IMR-90 (cell line): ENCODE measurements at regions not wholly inside any gene's neighbourhood (a gene's known extent, or its start where the extent isn't known, plus 50 kb on each side); places are given as distances from the start of the nearest gene placed in this dataset.

Experiments used
- ATAC-seq: fragments of 200-7000 bp; cut with Tn5 transposase; 2 replicates; pipeline ENCODE4 v1.9.1; 2020; ENCODE audit warnings: low read depth, mild to moderate bottlenecking, moderate library complexity
- BruUV-seq: library from RNA; stranded (reverse); fragments of 400-500 nt; replicated peaks from 2 replicates; lab custom pipeline; 2021; lab: Mats Ljungman, UMichigan
- CTCF ChIA-PET: fragments of 300-600 bp; formaldehyde crosslinking; extraction: SDS; loops from one replicate; lab custom pipeline; 2021; ENCODE audit warnings: antibody characterized with exemption; lab: Yijun Ruan, JAX
- POLR2A ChIA-PET: fragments of 300-600 bp; sonication (Branson Sonifier 250); formaldehyde crosslinking; loops from one replicate; lab custom pipeline; 2022; ENCODE audit warnings: antibody characterized with exemption; ENCODE audit not compliant: unreplicated experiment; lab: Charles Lee
- DNase-seq: peaks from one replicate; pipeline ENCODE4 v3.0.0; 2013
- H2AFZ ChIP-seq: replicated peaks from 2 replicates; pipeline ENCODE3; 2013; ENCODE audit warnings: low read length, mild to moderate bottlenecking; ENCODE audit not compliant: poor library complexity
- H2AK5ac ChIP-seq: 2 replicates; pipeline ENCODE4 v1.6.1; 2013; ENCODE audit warnings: low read depth, low read length, inconsistent platforms
- H2AK9ac ChIP-seq: replicated peaks from 2 replicates; pipeline ENCODE3; 2013; ENCODE audit warnings: mild to moderate bottlenecking, low read depth, low read length, moderate library complexity; ENCODE audit not compliant: poor library complexity
- H2BK120ac ChIP-seq: 2 replicates; pipeline ENCODE4 v1.6.1; 2013; ENCODE audit warnings: low read depth, low read length, inconsistent platforms
- H2BK15ac ChIP-seq: 3 replicates; pipeline ENCODE4 v1.6.1; 2013; ENCODE audit warnings: low read depth, low read length, inconsistent platforms
- H2BK20ac ChIP-seq: 2 replicates; pipeline ENCODE4 v1.6.1; 2013; ENCODE audit warnings: low read depth, mild to moderate bottlenecking, inconsistent platforms, low read length, moderate library complexity
- H2BK5ac ChIP-seq: 2 replicates; pipeline ENCODE4 v1.6.1; 2013; ENCODE audit warnings: mild to moderate bottlenecking, low read depth, low read length, inconsistent platforms; ENCODE audit not compliant: poor library complexity, severe bottlenecking
- H3K14ac ChIP-seq: replicated peaks from 2 replicates; pipeline ENCODE4 v1.6.1; 2013; ENCODE audit warnings: low read depth, low read length, inconsistent platforms
- H3K18ac ChIP-seq: 2 replicates; pipeline ENCODE4 v1.6.1; 2013; ENCODE audit warnings: low read depth, low read length, control low read depth
- H3K23ac ChIP-seq: 2 replicates; pipeline ENCODE4 v1.6.1; 2013; ENCODE audit warnings: low read depth, low read length, inconsistent platforms
- H3K27ac ChIP-seq: 2 replicates; pipeline ENCODE4 v1.5.1; 2013; ENCODE audit warnings: mild to moderate bottlenecking, control low read depth, low read length; ENCODE audit not compliant: insufficient read depth
- H3K27me3 ChIP-seq: 2 replicates; pipeline ENCODE4 v1.6.1; 2013; ENCODE audit warnings: low read length; ENCODE audit not compliant: control insufficient read depth, insufficient read depth
- H3K36me3 ChIP-seq: 2 replicates; pipeline ENCODE4 v1.6.1; 2013; ENCODE audit warnings: low read length, mixed read lengths; ENCODE audit not compliant: control insufficient read depth, insufficient read depth
- H3K4ac ChIP-seq: 2 replicates; pipeline ENCODE4 v1.6.1; 2013; ENCODE audit warnings: low read depth, low read length, inconsistent platforms
- H3K4me1 ChIP-seq: 2 replicates; pipeline ENCODE4 v1.6.1; 2013; ENCODE audit warnings: low read length, mixed read lengths; ENCODE audit not compliant: control insufficient read depth, insufficient read depth
- H3K4me2 ChIP-seq: 2 replicates; pipeline ENCODE4 v1.6.1; 2013; ENCODE audit warnings: low read depth, mild to moderate bottlenecking, control low read depth, low read length, moderate library complexity
- H3K4me3 ChIP-seq: 2 replicates; pipeline ENCODE4 v1.5.1; 2013; ENCODE audit warnings: low read depth, mild to moderate bottlenecking, control low read depth, low read length, moderate library complexity; ENCODE audit not compliant: insufficient read depth
- H3K56ac ChIP-seq: 2 replicates; pipeline ENCODE4 v1.6.1; 2013; ENCODE audit warnings: low read length, inconsistent platforms; ENCODE audit not compliant: insufficient read depth; ENCODE audit errors: extremely low read depth
- H3K79me1 ChIP-seq, 2 experiments: 2 replicates each; pipeline ENCODE4 v1.6.1; 2013; ENCODE audit warnings: low read length in 2 of 2, inconsistent platforms in 1 of 2, low read depth in 1 of 2
- H3K9ac ChIP-seq: 2 replicates; pipeline ENCODE4 v1.6.1; 2013; ENCODE audit warnings: low read depth, low read length, control low read depth
- H3K9me1 ChIP-seq: 2 replicates; pipeline ENCODE4 v1.6.1; 2013; ENCODE audit warnings: low read length, inconsistent platforms; ENCODE audit not compliant: insufficient read depth
- H3K9me3 ChIP-seq: 2 replicates; pipeline ENCODE4 v1.6.1; 2013; ENCODE audit warnings: low read length; ENCODE audit not compliant: control insufficient read depth, insufficient read depth
- H4K20me1 ChIP-seq: 2 replicates; pipeline ENCODE4 v1.6.1; 2013; ENCODE audit warnings: low read length, inconsistent platforms; ENCODE audit not compliant: insufficient read depth
- H4K5ac ChIP-seq: 2 replicates; pipeline ENCODE4 v1.6.1; 2013; ENCODE audit warnings: mild to moderate bottlenecking, low read depth, low read length, control low read depth
- H4K8ac ChIP-seq, 2 experiments: 2 replicates each; pipeline ENCODE4 v1.6.1; 2013; ENCODE audit warnings: low read depth in 2 of 2, low read length in 2 of 2, control low read depth in 1 of 2, inconsistent platforms in 1 of 2
- H4K91ac ChIP-seq: 2 replicates; pipeline ENCODE4 v1.6.1; 2013; ENCODE audit warnings: low read depth, low read length, inconsistent platforms; ENCODE audit not compliant: insufficient read depth
- CHD1 ChIP-seq: IDR thresholded peaks from 2 replicates; pipeline ENCODE4 v1.6.1; 2012; ENCODE audit warnings: low read depth, low read length, improper control_type of control experiment
- MAFK ChIP-seq: IDR thresholded peaks from 2 replicates; pipeline ENCODE4 v1.6.1; 2012; ENCODE audit warnings: low read depth, low read length, improper control_type of control experiment
- MAZ ChIP-seq: IDR thresholded peaks from 2 replicates; pipeline ENCODE4 v1.6.1; 2012; ENCODE audit warnings: low read depth, mild to moderate bottlenecking, low read length, improper control_type of control experiment, moderate library complexity, borderline replicate concordance
- RAD21 ChIP-seq: IDR thresholded peaks from 2 replicates; pipeline ENCODE4 v1.6.1; 2012; ENCODE audit warnings: low read length, improper control_type of control experiment
- RFX5 ChIP-seq: IDR thresholded peaks from 2 replicates; pipeline ENCODE4 v1.8.0; 2012; ENCODE audit warnings: low read depth, mild to moderate bottlenecking, low read length, moderate library complexity
- SMC3 ChIP-seq: fragments of 150-350 bp; IDR thresholded peaks from 2 replicates; pipeline ENCODE4 v1.6.1; 2016; ENCODE audit warnings: low read depth, mild to moderate bottlenecking, antibody characterized with exemption, low read length, moderate library complexity
- WGBS, 2 experiments: methylation state at CpG; one replicate each; pipeline versions ENCODE4 v1.1.5 to v1.1.7; 2013; ENCODE audit warnings: missing lambda C conversion rate in 2 of 2; ENCODE audit not compliant: insufficient read length in 1 of 2; ENCODE audit errors: extremely low coverage in 2 of 2; 5-methylcytosine and 5-hydroxymethylcytosine counted together
- dilution Hi-C: fragments of 300-500 bp; cut with HindIII; formaldehyde crosslinking; loops from one replicate; pipeline ENCODE4 v1.14.3; 2018; ENCODE audit warnings: low sequenced_read_pairs; ENCODE audit not compliant: unreplicated experiment
- in situ Hi-C: fragments of 300-500 bp; cut with MboI; formaldehyde crosslinking; loops from 3 replicates; pipeline ENCODE4 v1.14.3; 2019; ENCODE audit warnings: low sequenced_read_pairs, inconsistent platforms, mixed read lengths
- intact Hi-C: fragments of 100-400 bp; cut with micrococcal nuclease; formaldehyde crosslinking; loops from 2 replicates; pipeline ENCODE4 v1.10.0; 2022
- TF ChIP-seq, protein P1 (sequence below): fragments of 150-350 bp; IDR thresholded peaks from 2 replicates; pipeline ENCODE4 v1.6.1; 2017; ENCODE audit warnings: mild to moderate bottlenecking, antibody characterized with exemption, low read length, low read depth

DNA sequence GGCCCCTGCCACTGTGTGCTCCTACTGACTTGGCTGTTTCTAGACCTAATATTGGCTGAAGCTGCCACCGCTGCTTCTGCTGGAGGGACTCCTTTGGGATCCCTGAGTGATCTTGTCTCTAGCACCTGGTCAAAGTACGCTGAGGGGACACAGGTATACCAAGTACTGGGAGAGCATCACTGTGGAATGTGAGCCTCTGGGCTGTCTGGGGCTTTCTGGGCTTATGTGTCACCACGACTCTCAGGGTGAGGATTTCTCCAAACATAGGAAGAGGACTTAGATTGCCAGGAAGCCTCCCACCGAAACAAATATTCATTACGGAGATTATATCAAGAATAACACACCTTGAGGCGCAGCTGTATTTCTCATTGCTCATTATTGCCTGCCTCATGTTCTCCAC is 435.8 kb downstream of the HS3ST3B1 start (continued):
- TF ChIP-seq, protein P1, sequence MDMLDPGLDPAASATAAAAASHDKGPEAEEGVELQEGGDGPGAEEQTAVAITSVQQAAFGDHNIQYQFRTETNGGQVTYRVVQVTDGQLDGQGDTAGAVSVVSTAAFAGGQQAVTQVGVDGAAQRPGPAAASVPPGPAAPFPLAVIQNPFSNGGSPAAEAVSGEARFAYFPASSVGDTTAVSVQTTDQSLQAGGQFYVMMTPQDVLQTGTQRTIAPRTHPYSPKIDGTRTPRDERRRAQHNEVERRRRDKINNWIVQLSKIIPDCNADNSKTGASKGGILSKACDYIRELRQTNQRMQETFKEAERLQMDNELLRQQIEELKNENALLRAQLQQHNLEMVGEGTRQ: no peak
- TF ChIP-seq RAD21 (no peak), RFX5 (no peak), MAZ (no peak)

DNA sequence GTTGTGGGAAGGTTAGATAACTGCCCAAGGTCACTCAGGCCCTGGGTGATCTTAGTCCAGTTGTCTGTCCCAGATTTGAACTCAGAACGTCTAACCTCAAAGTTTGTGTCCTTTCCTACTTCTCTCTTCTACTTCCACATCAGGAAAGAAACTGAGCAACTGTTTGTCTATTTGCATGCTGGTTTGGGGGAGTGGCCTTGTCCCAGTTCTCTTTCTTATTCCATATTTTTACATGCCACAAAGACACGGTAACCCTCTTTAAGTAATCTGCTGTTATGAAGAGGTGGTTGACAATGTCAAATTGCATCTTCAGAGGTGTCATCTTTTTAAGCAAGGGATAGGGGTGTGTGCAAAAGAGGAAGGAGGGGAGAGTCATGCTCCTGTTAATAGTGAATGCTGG is 432.5 kb downstream of the HS3ST3B1 start:
- Histone ChIP-seq H3K4me3 (no peak overlapping the region), H2AK5ac (no peak overlapping the region), H3K27ac (no peak overlapping the region), H2BK5ac (no peak overlapping the region), H3K27me3 (no peaks in the 10 kb centered on the region), H3K36me3 (no peaks in the 10 kb centered on the region), H3K56ac (no peak overlapping the region), H4K20me1 (no peaks in the 10 kb centered on the region), H3K4ac (no peak overlapping the region), H2AK9ac (no peak overlapping the region), H4K8ac (no peak overlapping the region), H3K79me1 (no peaks in the 10 kb centered on the region), H2AFZ (no peak overlapping the region), H2BK15ac (no peak overlapping the region), H2BK120ac (no peak overlapping the region), H3K23ac (no peak overlapping the region), H4K5ac (no peak overlapping the region), H2BK20ac (no peak overlapping the region), H3K4me2 (no peak overlapping the region), H3K9ac (no peak overlapping the region), H3K14ac (no peak overlapping the region), H3K9me3 (no peaks in the 10 kb centered on the region), H3K9me1 (0 out of 2 replicates have a peak, but pooled peaks cover 3% of the 10 kb centered on the region), H4K91ac (no peak overlapping the region), H3K4me1 (peaks cover 9% of the 10 kb centered on the region), H3K18ac (no peak overlapping the region)
- intact Hi-C loops: no loop called here
- dilution Hi-C loops: no loop called here
- no TSS peak for BruUV-seq
- WGBS, 2 experiments: no CpG with 5 or more reads among the region's 2 CpGs
- TF ChIP-seq MAFK (no peak), SMC3 (no peak), CHD1 (no peak)
- POLR2A ChIA-PET: no interaction called here
- no peak for ATAC-seq
- in situ Hi-C loops: loop anchor here (10.0 kb wide), 1 partner anchor 111 kb away; no protein-coding TSS in a partner anchor
- no peak for DNase-seq
- CTCF ChIA-PET: no interaction called here
